ENCODE measurements at regions not wholly inside any gene's neighbourhood (a gene's known extent, or its start where the extent isn't known, plus 50 kb on each side); places are given as distances from the start of the nearest gene placed in this dataset.

DNA sequence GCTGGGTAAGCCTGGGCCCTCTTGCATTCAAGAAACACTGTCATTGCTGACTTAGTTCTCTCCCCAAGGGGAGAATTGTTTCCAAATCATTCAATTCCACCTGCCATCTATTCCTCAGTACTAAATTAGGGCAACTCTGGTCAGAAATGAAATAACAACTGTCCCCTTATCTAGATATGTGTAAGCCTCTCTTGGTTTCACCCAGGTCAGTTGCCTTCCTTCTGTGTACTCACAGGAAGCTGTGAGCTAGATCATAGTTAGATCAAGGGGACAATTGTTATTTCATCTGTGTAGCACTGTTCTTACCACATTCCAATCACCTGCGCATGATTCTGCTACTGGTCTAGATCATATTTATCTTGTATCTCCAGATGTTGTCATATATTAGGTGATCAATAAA, 483.0 kb upstream of the SORCS1 start:
- no peak for DNase-seq (ENCODE audit: low read depth in 4 of 4, low spot score in 2 of 4)

GRCh38 chr10:107631876-107632275, 467.4 kb upstream of the SORCS1 start:
- no peak for DNase-seq (ENCODE audit: low read depth in 4 of 4, low spot score in 2 of 4)

DNA sequence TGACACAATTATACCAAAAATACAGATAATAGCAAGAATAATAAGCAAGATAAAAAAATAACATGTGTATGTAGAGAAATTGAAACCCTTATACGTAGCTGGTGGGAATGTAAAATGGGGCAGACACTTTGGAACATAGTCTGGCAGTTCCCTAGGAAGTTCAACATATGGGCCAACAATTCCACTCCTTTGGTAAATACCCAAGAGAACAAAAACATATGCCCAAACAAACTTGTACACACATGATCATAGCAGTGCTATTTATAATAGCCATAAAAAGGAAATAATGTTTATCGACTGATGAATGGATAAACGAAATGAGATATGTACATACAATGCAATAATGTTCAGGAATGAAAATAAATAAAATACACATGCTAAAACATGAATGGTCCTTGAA, 462.4 kb upstream of the SORCS1 start:
- DNase-seq (ENCODE audit: low read depth in 4 of 4, low spot score in 2 of 4) = no peak

DNA sequence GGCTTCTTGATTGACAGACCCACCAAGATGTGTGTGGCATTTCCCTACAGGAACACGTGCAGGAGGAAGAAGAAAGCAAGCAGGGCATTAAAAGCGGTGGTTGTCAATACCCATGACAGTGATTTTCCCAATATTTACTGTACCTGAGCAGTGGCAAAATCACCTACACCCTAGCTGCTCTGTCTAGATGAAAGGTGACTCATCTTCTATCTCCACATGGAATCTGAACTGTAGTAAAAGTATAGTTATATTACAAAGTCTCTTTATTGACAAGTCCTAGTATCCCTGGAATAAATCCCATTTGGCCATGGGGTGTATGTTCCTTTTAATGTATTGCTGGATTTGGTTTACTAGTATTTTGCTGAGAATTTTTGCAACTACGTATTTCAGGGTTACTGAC, 458.8 kb upstream of the SORCS1 start:
- no peak for DNase-seq (ENCODE audit: low read depth in 4 of 4, low spot score in 2 of 4)

DNA sequence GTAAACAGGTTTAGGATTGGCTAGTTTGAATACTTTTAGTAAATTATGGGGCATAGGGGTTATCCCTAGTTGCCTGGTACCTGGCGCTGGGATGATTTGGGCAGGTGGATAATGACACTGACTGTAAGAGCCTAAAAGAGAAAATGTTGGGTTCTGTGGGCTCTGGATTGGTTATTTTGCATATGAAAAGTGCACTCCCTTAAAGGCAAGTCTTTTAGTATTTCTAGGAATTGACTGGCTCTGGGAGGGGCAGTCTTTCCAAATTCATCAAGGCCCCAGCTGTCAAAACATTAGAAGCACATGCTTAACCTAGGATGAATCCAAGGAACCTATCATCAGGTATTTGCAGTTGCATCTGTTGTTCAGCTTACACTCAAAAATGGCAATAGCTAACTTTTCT, 454.6 kb upstream of the SORCS1 start:
- no peak for DNase-seq (ENCODE audit: low read depth in 4 of 4, low spot score in 2 of 4)

- no peak for DNase-seq (ENCODE audit: low read depth in 4 of 4, low spot score in 2 of 4)
Observed at GRCh38 chr10:107618504-107618994, 454.0 kb upstream of the SORCS1 start.

GRCh38 chr10:107616463-107617410, 452.2 kb upstream of the SORCS1 start:
- no peak for DNase-seq (ENCODE audit: low read depth in 4 of 4, low spot score in 2 of 4)

GRCh38 chr10:107616031-107616430, 451.5 kb upstream of the SORCS1 start:
- no peak for DNase-seq (ENCODE audit: low read depth in 4 of 4, low spot score in 2 of 4)

- no peak for DNase-seq (ENCODE audit: low read depth in 4 of 4, low spot score in 2 of 4)
Observed at GRCh38 chr10:107614939-107615685, 450.6 kb upstream of the SORCS1 start.

DNA sequence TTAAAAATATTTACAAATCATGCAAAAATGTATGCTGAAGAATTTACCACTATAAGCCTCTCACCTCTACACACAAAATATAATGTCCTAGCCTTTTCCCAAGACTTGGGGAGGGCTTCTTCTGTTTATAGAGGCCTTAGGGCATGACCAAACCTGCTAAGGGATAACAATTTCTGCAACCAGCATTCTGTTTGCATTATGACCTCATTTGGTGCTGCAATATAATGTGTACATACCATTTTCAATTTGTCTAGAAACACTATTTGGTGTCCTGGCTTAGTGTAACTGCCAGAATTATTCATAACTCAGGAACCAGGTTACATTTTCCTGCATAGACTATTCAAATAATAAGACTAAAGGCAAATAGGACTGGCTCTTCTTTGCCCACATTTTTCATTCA, 446.6 kb upstream of the SORCS1 start:
- no peak for DNase-seq (ENCODE audit: low read depth in 4 of 4, low spot score in 2 of 4)

GRCh38 chr10:107589081-107589480, 424.6 kb upstream of the SORCS1 start:
- DNase-seq (ENCODE audit: low read depth in 4 of 4, low spot score in 2 of 4) = no peak

DNA sequence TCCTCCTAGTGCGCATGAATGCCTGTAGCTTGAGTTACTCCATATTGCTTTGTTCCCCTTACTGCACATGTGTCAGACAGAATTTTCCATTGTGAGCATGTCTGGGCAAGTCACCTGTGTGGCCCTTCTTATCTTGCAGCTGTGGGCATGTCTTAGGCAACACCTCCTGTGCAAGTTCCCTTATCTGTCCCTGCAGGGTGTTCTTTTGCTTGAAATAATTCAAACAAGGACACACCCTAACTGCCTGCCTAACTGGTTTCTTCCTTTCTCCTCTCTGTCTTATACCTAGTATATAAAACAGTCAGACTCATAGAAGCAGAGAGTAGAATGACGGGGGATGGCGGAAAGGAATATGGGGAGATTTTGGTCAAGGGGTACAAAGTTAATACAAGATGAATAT, 421.1 kb upstream of the SORCS1 start:
- no peak for DNase-seq (ENCODE audit: low read depth in 4 of 4, low spot score in 2 of 4)

- DNase-seq (ENCODE audit: low read depth in 4 of 4, low spot score in 2 of 4) = no peak
Observed at GRCh38 chr10:107583974-107584373, 419.5 kb upstream of the SORCS1 start.

DNA sequence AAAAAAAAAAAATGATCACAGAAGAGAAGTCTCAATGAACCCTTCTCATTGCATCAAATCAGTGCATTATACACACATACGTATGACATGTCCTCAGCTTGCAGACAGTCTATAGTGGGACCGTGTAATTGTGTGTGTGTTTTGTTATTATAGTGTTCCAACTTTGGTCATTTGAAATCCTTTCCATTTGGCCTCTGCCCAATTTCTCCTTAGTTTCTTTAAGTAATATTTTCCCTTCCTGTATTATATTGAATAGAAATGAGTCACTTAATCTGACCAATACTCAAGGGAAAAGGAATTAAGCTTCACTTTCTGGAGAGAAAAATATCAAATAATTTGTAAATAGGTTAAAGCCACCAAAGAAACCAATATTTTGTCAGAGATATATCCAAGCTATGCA, 415.5 kb upstream of the SORCS1 start:
- no peak for DNase-seq (ENCODE audit: low read depth in 4 of 4, low spot score in 2 of 4)

GRCh38 chr10:107577221-107577620, 412.7 kb upstream of the SORCS1 start:
- DNase-seq (ENCODE audit: low read depth in 4 of 4, low spot score in 2 of 4) = no peak

DNA sequence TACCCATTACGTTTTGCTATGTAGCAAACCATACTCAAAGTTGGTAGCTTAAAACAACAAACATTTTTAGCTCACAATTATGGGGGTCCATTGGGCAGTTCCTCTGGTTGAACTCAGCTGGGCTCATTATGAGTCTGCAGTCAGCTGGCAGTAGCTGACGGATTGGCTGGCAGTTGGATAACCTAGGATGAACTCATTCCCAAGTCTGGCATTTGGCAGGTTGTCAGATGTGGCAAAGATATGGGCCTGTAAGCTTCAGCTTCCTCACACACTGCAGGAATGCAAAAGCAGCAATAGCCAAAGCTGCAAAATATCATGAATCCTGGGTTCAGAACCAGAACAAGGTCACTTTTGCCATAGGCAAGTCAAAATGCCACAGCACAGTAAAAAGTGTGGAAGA, 412.2 kb upstream of the SORCS1 start:
- no peak for DNase-seq (ENCODE audit: low read depth in 4 of 4, low spot score in 2 of 4)

DNA sequence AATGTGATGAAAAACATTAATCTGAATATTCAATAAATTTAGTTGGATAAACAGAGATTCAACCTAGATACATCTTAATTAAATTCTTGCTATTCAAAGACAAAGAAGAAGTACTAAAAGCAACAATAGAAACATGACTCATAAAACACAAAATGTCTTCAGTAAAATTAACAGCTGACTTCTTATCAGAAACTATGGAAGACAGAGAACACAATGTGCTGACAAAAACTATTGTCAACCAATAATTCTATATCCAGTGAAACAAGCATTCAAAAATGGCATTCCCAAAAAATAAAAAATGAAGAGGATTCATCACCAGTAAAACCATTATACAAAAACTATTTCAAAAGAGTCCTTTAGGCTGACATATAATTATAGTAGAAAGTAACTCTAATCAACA, 400.5 kb upstream of the SORCS1 start:
- no peak for DNase-seq (ENCODE audit: low read depth in 4 of 4, low spot score in 2 of 4)

DNA sequence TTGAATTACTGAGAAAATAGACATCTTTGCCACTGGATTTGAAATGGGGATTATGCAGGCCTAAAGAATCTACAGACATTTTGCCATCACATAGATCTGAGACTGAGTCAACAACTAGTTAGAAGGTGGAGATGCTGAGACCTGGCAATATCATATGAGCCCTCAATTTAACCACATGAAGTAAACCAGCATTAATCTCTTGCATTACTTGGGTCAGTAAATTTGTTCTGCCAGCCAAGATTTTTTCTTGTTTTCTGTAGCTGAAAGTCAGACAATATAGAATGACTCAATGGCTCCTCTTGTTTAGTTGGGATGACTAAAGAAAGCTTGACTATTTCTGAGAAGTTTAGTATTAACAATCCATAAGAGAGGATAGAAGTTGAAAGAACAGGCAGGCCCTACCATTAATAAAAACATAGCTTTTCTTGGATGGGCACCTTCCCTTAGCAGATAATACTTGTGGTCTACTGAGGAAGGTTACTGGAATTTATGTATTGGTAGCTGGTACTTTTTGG, 396.7 kb upstream of the SORCS1 start:
- DNase-seq (ENCODE audit: low read depth in 4 of 4, low spot score in 2 of 4) = no peak

DNA sequence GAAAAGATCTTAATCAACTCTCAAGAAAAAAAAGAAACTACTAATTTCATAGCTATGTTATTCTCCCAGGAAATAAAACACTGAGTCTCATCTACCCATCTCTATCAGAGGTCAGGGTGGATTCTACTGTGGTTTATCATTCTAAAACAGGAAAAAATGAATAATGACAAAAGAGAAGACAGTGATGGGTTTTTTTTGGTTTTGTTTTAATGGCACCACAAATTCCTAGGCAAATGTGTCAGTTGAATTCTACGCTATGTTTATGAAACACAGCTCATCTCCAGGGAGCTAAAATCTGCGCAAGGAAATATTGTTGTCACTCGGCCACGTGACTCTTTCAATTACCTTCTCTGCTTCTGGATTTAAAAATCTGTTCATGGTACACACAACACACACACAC, 393.4 kb upstream of the SORCS1 start:
- DNase-seq (ENCODE audit: low read depth in 4 of 4, low spot score in 2 of 4) = no peak

DNA sequence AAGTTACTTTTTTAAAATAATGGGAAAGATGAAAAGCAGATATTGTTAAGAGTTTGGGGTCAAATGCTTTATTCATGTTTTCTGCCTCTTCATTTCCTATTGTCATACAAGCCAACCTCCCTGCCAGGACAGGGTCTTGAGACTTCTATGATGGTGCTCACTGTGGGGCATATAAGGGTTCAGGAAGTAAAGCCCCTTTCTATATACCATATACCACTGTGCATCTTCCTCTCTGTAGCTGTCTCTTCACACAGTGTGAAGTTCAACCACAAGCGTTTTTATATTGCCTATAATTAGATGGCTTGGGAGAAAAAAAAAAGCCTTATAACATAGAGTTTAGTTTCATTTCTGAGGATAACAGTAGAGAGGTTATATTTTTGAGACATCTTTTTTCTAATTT, 389.8 kb upstream of the SORCS1 start:
- DNase-seq (ENCODE audit: low read depth in 4 of 4, low spot score in 2 of 4) = no peak

GRCh38 chr10:107553470-107553869, 389.0 kb upstream of the SORCS1 start:
- no peak for DNase-seq (ENCODE audit: low read depth in 4 of 4, low spot score in 2 of 4)

- DNase-seq (ENCODE audit: low read depth in 4 of 4, low spot score in 2 of 4) = no peak
Observed at GRCh38 chr10:107552963-107553362, 388.5 kb upstream of the SORCS1 start.

All from left renal cortex interstitium (tissue), 4 donors.